ENCODE measurements at regions not wholly inside any gene's neighbourhood (a gene's known extent, or its start where the extent isn't known, plus 50 kb on each side); places are given as distances from the start of the nearest gene placed in this dataset.

DNA sequence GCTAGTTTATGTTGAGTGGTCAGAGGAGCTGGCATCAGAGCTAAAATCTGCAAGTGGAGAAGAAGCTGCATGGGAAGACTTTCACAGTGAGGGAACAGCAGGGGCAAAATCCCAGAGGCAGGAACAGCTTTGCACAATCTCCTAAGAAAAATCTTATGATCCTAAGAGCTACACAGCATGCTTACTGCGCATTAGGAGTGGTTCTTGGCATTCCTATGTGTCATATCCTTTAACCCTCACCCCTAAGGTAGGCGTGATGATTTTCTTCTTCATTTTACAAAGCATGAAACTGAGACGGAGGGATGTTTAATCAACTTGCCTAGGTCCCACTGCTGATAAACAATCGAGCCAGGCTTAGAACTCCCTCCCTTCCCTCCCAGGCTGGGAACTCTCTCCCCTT lies 313.6 kb upstream of the SULF2 start:
- TF ChIP-seq EZH2phosphoT487 (IDR thresholded peaks at IDR 0.05) (no peak), CTCF (IDR thresholded peaks at IDR 0.05) (no peak)
